ENCODE measurements at regions not wholly inside any gene's neighbourhood (a gene's known extent, or its start where the extent isn't known, plus 50 kb on each side); places are given as distances from the start of the nearest gene placed in this dataset.

DNA sequence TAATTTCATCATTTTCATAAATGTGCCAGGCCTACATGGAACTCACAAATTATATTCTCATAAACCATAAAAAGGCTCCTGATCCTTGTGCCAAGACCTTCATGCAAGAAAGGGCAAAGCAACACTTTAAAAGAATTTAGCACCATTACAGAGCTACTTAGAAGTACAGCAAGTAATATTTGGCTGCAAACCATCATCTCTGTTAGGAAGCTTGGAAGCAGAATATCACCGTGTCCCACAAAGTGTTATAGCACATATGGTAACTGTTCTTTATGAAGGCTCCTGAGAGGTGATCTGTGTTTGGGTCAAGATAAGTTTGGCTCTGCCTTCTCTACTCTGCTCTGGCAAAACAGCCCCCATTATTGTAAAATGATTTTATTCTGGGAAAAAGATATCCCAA, 59.7 kb upstream of the KCNJ3 start:
- TF ChIP-seq EZH2phosphoT487 (IDR thresholded peaks at IDR 0.05; ENCODE audit: low read depth, severe bottlenecking, unreplicated experiment) (no peak), EZH2 (IDR thresholded peaks at IDR 0.05; ENCODE audit: borderline replicate concordance) (no peak)
- TF ChIP-seq, protein P1, sequence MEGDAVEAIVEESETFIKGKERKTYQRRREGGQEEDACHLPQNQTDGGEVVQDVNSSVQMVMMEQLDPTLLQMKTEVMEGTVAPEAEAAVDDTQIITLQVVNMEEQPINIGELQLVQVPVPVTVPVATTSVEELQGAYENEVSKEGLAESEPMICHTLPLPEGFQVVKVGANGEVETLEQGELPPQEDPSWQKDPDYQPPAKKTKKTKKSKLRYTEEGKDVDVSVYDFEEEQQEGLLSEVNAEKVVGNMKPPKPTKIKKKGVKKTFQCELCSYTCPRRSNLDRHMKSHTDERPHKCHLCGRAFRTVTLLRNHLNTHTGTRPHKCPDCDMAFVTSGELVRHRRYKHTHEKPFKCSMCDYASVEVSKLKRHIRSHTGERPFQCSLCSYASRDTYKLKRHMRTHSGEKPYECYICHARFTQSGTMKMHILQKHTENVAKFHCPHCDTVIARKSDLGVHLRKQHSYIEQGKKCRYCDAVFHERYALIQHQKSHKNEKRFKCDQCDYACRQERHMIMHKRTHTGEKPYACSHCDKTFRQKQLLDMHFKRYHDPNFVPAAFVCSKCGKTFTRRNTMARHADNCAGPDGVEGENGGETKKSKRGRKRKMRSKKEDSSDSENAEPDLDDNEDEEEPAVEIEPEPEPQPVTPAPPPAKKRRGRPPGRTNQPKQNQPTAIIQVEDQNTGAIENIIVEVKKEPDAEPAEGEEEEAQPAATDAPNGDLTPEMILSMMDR (IDR thresholded peaks at IDR 0.05; ENCODE audit: poor library complexity): no peak

Measured in hepatocyte (in vitro differentiated cells).